Activated CD8-positive, alpha-beta memory T cell treated with anti-CD3 and anti-CD28 coated beads for 48 hours (primary cell): ENCODE measurements at regions not wholly inside any gene's neighbourhood (a gene's known extent, or its start where the extent isn't known, plus 50 kb on each side); places are given as distances from the start of the nearest gene placed in this dataset.

ENCODE experiments used
- DNase-seq, 3 experiments: peaks; one replicate each; pipeline ENCODE4 v3.0.0-alpha.2; 2020; ENCODE audit warnings: low read depth in 2 of 3, low spot score in 2 of 3

DNA sequence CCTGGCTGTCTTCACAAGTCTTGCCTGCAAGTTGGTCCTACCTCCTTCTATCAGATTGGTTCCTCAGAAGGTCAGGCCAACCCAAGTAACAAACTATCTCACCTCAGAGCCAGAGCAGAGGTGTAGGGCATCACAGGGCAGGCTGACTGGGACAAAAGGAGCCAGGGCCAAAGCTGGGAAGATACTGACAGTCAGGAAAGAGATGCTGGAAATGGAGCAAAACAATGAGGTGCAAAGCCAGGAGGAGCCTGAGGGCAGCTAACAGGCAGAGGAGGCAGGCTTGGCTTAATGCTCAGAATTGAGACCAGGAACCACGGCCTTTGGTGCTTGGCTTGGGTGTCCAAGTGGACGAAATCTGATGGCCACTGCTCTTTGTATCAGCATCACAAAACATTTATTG lies 68.4 kb upstream of the PNMA1 start:
- no peak for DNase-seq

DNA sequence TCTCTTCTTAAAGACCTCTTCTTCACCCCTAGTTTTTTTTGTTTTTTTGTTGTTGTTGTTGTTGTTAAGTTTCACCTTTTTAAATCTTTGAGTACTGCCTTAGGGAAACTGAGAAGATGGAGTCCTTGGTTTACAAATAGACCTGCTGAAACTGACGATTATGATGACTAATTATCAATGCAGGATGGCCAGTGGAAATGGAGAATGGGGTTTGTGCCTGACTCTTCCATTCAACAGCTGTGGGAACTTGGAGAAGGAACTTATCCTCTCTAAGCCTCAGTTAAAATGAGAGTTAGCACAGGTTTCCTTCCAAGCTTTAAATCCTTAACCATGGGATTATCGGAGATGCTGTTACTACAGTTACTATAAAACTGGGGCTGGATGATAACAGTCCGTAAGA lies 66.7 kb upstream of the PNMA1 start:
- DNase-seq: no peak

DNA sequence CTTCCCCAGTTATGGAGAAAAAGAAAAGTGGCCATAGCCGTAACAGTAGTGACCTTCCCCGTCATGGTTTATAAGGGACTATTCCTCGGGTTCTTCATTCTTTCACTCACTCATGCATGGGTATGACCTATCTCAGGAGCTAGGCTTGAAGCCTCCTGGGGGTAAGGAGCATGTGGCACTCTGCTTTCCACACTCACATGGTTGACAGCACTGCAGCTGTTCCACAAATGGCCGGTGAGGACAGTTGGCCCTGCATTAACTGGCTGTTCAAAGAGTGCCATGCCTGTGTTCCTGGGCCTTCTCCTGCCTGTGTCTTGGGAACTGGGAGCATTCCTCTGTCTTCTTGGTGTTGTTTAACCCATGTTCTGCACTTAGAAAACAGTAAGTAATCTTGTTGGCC lies 66.2 kb upstream of the PNMA1 start:
- DNase-seq: no peak

DNA sequence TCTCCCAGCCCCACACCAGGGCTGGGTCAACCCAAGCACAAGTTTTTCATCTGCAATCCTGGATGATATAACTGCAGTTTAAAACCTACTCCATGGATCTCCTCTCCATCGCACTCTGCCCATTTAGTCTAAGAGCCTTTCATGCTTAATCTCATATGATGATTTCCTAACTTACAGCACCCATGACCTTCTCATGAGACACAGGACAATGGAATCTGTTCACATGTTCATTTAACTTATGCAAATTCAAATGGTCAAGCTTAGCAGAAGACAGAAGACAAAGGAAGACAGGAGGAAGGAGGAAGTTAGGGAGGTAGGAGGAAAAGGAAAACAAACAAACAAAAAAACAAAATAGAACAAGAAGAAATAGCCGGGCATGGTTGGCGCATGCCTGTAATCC lies 64.6 kb upstream of the PNMA1 start:
- no peak for DNase-seq

DNA sequence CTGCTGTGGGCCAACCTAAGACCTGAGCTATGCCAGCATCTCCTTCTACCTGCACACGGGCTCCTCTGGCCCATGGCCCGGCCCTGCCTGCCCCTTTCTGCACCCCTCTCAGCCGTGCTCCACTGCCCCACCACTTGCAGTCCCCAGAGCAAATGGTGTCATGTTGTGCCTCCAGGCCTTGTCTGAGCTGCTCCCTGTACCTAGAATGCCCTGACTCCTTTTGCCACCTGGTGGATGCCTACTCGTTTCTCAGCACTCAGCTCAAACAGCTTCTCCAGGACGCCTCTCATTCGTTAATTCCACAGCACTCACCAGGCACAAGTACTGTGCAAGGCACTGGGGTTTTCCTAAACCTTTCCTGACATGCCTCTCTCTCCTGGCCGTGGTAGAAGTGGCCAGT lies 63.2 kb upstream of the PNMA1 start:
- DNase-seq: no peak

DNA sequence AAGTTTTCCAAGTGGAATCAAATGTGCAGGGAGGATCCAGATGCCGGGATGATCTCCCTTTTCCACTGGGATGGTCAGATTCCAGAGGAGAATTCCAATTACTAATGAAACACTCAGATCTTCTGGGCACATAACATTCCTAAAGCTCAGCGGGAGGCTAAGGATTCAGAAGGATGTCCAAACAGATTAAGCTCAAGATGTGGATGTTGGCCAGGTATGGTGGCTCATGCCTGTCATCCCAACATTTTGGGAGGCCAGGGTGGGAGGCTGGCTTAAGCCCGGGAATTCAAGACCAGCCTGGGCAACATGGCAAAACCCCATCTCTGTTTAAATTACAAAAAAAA lies 62.0 kb upstream of the PNMA1 start:
- DNase-seq: no peak

DNA sequence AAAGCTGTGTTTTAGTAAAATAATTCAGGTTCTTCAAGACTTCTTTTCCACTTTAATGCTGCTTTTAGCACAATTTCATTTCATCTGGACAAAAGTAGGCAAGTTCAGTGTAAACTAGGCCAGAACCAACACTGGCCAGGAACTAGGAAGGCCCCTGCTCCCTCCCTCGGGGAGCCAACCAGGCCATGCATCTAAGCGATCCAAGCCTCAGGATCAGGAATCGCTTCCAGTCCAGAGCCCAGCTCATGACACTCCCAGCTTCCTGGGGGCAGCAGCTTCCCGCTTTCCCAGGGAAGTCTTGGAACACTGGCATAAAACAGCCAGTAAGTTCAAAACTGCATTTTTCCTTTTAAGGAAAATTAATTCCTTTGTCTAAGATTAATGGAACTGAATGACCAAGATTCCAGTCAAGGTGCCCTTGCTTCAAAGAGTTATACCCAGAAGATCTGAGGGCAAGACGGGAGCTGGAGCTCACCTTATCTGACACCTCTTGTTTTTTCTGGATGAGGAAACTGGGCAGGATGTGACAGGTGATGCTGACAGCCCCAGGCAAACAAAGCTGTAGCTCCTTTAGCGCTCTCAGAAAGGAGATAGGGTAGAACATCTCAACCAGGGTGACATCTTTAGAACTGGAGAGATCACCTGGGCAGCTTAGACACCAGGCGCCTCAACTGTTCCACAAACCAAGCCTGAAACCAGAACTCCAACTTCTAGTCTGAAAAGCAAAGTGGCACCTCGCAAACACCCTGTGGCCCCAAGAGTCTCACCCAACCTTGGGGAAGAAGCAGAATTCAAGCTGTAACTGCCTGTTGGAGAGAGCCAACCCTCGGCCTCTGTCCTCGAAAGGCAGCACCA lies 61.4 kb upstream of the PNMA1 start:
- DNase-seq: no peak

DNA sequence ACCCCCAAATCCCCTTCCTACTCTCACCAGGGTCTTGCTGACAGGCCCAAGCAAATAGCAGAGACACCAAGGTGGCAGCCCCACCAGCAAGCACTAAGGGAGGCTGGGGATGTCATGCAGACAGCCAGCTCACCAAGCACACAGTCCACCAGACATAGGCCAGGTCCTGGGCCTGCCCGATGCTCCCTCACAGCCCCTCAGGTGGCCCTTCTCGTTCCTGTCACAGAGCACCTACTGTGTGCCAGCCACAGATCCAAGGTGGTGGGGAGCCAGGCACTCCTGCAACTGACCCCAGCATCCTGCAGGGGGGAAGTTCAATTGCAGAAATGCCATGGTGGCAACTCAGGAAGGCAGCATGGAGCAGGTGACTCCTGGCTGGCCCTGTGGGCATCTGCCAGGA lies 60.5 kb upstream of the PNMA1 start:
- no peak for DNase-seq

DNA sequence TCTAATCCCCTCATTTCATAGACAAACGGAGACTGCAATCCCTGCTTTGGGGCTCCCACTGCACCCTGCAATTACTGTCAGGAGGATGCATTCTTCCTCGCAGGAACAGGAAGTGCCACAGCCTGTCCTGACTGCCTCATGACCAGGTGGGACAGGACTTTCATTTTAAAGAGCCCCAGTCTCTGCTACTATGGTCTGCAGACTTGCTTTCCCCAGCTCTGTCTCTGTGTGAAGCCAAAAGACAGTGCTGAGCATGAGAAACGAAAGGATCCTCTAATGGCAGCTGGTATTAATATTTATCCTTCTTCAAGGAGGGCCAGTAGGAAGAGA lies 60.0 kb upstream of the PNMA1 start:
- no peak for DNase-seq

DNA sequence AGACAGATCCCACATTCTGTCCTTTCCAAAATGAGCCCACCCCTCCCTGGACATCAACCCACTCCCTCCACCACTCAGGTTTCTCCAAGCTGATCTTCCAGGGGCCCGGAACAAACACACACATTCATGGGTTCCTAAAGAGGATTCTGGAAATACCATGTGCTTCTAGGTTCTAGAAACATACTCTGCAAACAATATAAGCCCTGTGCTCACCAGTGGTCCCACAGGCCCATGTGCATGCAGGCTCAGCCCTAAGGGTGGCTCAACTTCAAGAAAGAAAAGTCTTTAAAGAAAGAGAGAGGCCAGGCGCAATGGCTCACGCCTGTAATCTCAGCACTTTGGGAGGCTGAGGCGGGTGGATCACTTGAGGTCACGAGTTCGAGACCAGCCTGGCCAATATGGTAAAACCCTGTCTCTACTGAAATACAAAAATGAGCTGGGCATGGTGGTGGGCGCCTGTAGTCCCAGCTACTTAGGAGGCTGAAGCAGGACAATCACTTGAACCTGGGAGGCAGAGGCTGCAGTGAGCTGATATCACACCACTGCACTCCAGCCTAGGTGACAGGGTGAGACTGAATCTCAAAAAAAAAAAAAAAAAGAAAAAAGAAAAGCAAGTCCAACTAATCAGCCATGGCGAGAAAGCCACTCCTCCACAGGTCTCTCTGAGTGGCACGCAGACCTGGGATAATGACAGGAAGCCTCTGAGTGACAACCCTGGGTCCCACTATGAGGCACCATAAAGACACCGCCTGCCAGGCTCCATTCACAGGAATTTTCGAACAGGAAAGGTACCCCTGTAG lies 59.5 kb upstream of the PNMA1 start:
- no peak for DNase-seq

DNA sequence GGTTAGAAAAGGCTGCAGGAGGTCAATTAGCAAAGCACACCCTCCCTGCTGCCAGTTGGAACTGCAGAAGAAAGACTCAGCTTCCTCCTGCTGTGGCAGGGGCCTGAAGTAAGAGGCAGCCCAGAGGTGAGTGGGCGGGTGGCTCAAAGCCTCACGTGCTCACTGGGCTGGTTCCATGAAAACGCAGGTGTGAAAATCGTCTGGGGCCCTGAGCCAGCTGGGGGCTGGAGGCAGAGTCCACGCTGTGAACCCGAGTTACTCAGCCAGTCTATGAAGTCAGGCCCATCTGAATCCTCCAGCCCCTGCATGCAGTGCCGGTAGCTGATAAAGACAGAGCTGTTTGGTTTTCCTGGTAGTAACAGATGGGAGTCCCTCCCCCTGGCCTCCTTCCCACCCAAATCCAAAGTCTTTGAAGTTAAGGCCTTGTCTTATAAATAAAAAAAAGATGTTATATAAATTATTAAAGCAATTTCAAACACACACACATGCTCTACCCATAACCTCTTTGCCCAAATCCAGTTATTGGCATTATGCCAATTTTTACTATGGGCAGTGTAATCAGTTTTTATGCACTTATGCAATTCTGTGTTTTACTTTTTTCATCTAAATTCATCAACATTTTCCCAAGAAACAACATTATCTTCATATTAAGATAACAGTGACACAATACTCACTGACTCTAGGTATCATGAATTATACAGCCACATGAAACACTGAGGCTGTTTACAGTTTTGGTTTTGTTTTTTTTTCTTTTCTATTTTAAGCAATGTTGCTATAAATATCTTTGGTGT lies 57.9 kb upstream of the PNMA1 start:
- DNase-seq: peak in 1 of 3 experiments; percentile 63

DNA sequence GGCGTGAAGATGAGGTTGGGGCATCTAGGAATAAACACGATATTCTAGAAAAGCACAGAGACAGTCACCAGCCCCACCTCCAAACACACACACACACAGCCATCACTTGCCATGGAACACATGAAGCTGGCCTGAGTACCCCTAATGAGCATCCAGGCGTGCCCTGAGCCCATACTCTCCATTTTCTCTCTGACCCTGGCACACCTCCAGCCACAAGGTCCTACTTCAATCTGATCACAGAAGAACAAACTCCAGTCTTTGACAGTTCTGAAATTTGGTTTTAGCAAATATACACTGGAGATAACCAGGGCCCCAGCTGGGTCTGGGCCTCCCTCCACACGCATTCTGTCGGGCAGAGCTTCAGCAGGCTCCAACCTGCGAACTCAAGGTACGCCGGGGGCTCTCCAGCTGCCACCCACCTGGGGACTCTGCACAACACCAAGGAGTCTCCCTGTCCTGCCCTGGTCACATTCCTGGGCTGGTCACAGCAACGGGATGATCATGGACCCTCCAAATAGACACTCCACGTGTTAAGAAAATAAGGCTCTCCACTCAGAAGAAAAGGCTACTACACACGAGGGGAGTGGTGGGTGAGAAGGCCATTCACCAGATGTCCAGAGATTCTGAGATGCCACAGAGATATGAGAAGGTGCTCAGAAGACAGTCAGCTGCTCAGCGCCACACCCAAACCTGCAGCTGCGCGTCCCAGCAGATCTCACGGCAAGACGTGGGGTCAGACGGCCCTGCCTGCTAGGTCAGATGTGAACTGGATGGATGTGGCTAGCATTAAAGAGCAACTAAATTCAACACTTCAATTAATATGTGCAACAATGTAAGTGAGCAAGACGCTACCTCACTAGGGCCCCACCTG lies 57.0 kb upstream of the PNMA1 start:
- DNase-seq: no peak

DNA sequence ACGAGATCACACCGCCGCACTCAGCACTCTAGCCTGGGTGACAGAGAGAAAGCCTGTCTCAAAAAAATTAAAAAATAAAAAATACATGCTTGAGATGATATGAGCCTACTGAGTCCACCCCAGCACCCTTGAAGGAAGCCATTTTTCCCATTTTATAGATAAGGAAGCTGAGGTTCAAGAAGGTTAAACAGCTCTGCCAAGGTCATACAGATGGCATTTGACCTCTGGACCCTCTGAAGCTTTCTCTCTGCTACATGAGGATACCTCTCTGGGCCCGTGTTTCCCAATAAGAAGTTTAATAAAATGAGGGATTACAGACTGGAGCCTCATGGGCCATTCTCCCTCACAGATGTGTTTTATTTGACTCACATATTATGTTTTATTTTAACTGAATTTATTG lies 53.9 kb upstream of the PNMA1 start:
- no peak for DNase-seq

DNA sequence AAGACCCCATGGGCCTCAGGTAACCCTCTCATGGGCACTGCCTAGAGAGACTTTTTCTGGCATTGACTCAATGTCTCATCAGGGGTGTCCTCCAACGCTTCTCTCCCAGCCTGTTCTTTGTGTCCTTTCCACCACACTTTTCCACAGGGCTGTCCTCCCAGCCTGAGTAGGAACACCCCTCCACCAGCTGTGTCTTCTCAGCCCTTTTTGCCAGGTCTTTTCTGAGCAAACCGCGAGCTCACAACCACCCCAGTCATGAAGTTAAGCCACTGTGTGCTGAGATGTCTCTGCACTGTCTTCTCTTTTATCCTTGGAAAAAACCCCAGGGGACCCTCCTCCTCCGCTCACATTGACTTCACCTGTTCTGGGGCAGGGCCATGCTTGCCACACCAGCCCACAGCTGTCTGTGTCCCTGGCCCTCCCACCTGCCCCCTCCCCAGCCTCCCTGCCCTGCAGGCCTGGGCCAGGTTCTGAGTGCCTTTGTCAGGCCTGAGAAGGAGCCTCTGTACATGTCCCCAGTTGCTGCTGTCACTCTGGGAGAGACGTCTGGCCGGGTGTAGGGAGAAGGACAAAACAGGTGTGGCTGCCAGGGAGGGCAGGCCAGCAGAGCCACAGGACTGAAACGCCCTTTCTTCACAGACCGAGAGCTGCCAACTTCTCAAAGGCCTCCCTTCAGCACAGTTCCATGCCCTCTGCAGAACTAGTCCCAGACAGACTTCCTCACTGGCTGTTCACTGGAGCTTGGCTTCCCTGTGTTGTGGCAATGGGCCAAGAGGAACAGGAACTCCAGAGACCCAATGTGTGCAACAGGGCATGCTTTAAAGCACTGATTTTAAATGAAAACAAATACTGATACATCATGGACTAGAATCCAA lies 50.5 kb upstream of the PNMA1 start:
- DNase-seq: no peak
